HG02943 (cell line): ENCODE measurements at regions not wholly inside any gene's neighbourhood (a gene's known extent, or its start where the extent isn't known, plus 50 kb on each side); places are given as distances from the start of the nearest gene placed in this dataset.

ENCODE experiments used
- ATAC-seq: cut with Tn5 transposase; IDR thresholded peaks from one replicate; pipeline ENCODE4 v1.9.1; 2021; ENCODE audit warnings: mild to moderate bottlenecking, low read depth, moderate library complexity; ENCODE audit not compliant: unreplicated experiment

GRCh38 chr4:166259081-166259480 lies 386.0 kb downstream of the TLL1 start:
- no peak for ATAC-seq

- no peak for ATAC-seq
Measured at GRCh38 chr4:166274136-166274761, 401.2 kb downstream of the TLL1 start.

- ATAC-seq: no peak
Measured at GRCh38 chr4:166274775-166275174, 401.7 kb downstream of the TLL1 start.

- no peak for ATAC-seq
Measured at GRCh38 chr4:166277401-166277800, 404.4 kb downstream of the TLL1 start.

GRCh38 chr4:166277853-166278252 lies 404.8 kb downstream of the TLL1 start:
- ATAC-seq: no peak

GRCh38 chr4:166279261-166279660 lies 406.2 kb downstream of the TLL1 start:
- no peak for ATAC-seq

GRCh38 chr4:166280642-166281041 lies 407.6 kb downstream of the TLL1 start:
- ATAC-seq: no peak

- no peak for ATAC-seq
Measured at GRCh38 chr4:166282081-166282770, 409.2 kb downstream of the TLL1 start.

- ATAC-seq: no peak
Measured at GRCh38 chr4:166284221-166284620, 411.2 kb downstream of the TLL1 start.

- no peak for ATAC-seq
Measured at GRCh38 chr4:166290426-166290825, 417.4 kb downstream of the TLL1 start.

GRCh38 chr4:166293556-166293955 lies 420.5 kb downstream of the TLL1 start:
- no peak for ATAC-seq

GRCh38 chr4:166301266-166301665 lies 428.2 kb downstream of the TLL1 start:
- ATAC-seq: no peak

GRCh38 chr4:166308647-166309046 lies 435.6 kb downstream of the TLL1 start:
- ATAC-seq: no peak

GRCh38 chr4:166309286-166309685 lies 436.2 kb downstream of the TLL1 start:
- no peak for ATAC-seq

- ATAC-seq: no peak
Measured at GRCh38 chr4:166311169-166311568, 438.1 kb downstream of the TLL1 start.

GRCh38 chr4:166312166-166312565 lies 439.1 kb downstream of the TLL1 start:
- ATAC-seq: no peak

- ATAC-seq: no peak
Measured at GRCh38 chr4:166314902-166315301, 441.9 kb downstream of the TLL1 start.

GRCh38 chr4:166315721-166316467 lies 442.9 kb downstream of the TLL1 start:
- ATAC-seq: no peak

GRCh38 chr4:166318810-166319525 lies 445.9 kb downstream of the TLL1 start:
- ATAC-seq: no peak

- ATAC-seq: no peak
Measured at GRCh38 chr4:166323250-166323649, 450.2 kb downstream of the TLL1 start.

GRCh38 chr4:166324321-166324720 lies 451.3 kb downstream of the TLL1 start:
- no peak for ATAC-seq
